Smooth muscle cell of the brain vasculature (primary cell): ENCODE measurements at regions not wholly inside any gene's neighbourhood (a gene's known extent, or its start where the extent isn't known, plus 50 kb on each side); places are given as distances from the start of the nearest gene placed in this dataset.
"Not testable (repeated sequence)": the region's sequence is repeated elsewhere in the genome, so short reads cannot be mapped to it uniquely, and the experiment has no call there.

Experiments used
- DNase-seq: peaks from one replicate; pipeline ENCODE4 v3.0.0-alpha.2; 2012; ENCODE audit warnings: low read depth, low spot score

DNA sequence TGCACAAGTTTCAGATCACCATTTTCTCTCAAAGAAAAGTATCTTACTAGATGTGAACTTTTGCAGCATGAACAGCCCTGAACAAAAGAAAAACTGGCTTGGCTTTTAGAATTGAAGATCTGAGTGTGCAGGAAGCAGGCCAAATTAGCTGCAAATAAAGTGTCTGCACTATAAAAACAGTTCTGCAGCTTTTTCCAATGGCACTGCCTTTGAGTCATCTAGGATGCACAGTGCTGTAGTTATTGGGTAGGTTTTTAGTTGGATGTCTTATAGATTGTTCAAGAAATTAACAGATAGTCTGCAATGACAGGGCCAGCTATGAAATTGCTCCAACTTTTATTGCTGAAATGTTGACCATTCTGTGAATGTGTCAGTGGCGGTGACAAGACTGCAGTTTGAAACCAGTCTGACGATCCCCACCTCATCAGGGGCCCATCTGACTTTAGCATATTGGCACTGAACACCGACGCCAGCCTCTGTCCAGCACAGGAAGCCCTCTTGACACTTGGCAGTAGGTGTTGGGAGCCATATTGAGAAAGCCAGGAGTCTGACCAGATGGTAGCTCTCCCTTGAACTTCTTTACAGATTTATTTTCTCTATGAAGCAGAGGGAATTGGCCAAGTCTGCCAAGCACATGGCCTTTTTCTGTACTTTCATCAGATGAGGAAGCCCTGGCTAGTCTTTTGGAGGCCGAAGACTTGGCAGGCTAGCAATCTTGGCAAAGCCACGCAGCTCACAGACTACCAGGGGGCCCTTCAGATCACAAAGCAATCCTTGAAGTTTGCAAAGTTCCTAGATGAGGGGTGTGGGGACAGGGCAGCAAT, 490.6 kb downstream of the NEBL start:
- DNase-seq, result no peak

DNA sequence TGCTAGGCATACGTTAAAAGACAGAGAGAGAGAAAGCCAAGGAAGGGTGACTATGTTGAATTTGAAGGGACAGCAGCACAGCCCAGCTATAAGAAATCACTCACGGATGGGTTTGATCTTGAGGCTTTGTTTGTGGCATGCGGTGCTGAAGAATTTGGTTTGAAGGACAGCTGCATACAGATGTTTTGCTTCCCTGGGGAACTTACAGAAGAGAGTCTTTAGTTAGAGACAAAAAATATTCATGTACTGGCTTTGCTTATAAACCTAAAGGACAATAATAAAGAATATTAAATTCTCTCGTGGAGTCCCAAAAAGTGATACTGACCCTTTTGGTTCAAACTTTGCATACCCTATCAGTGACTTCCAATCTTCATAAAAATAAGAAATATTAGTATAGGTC, 491.4 kb downstream of the NEBL start:
- DNase-seq, result no peak

DNA sequence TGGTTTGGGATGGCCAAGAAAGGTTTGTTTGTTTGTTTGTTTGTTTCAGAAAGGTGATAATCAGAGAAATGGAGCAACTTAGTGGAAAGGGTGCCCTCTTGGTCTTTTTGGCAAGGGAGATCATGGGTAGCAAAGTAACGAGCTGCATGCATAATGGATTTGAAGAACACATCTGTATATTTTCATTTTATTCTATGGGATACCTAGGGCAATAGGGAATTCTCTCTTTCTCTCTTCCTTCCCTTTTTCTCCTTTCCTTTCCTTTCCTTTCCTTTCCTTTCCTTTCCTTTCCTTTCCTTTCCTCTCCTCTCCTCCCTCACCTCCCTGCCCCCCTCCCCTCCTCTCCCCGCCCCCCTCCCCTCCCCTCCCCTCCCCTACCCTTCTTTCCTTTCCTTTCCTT, 492.1 kb downstream of the NEBL start:
- DNase-seq, result no peak

DNA sequence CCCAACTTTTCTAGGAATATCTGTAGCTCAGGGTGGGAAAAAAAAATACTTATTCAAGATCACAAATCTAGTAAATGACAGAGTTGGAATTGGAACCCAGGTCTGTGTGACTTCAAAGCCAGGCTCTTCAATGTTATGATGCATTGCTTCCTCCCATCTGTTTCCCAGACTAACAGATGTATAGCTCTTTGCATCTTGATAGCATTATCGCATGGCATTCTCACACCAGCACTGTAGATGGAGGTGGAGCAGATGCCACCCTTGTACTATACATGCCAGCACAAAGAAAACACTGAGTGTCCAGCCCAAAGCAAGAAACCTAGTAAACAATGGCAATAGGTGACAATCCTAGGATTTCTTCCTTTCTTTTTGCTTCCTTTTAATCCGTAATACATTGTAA, 497.3 kb downstream of the NEBL start:
- DNase-seq, result no peak

DNA sequence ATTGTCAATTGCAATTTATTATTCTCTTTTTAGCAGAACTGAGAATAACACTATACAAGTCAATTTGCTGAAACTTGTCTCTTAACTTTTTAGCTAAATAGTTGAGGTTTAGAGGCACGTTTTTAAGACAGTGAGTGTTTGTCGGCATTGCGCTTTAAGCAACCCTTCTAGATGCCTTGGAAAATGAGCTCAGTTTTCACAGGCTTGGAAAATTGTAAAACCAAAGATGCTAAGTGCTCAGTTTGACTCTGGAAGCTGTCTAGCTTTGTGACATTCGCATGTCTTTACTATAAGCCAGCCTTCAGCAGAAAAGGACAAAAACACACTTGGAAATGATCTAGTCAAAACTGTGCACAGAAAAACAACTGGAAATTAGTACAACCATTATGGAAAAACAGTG, 500.4 kb downstream of the NEBL start:
- DNase-seq, result no peak

DNA sequence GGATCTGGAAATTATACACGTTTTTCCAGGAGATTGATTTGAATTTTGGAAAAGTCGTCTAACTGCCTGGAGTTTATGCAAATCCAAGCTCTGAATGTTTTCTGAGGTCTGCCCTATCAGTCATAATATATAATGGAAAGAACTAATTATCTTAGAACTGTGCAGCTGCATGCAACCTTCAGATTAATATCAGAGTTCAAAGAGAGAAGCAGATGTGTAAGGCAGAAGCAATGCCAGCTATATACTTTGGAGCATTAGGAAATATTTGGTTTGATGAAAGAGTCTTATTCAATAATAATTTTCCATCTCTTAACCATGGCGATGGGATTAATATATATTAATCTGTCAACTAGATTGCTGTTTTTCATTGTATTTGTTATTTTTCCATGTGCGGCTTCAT, 500.9 kb downstream of the NEBL start:
- DNase-seq, result no peak

DNA sequence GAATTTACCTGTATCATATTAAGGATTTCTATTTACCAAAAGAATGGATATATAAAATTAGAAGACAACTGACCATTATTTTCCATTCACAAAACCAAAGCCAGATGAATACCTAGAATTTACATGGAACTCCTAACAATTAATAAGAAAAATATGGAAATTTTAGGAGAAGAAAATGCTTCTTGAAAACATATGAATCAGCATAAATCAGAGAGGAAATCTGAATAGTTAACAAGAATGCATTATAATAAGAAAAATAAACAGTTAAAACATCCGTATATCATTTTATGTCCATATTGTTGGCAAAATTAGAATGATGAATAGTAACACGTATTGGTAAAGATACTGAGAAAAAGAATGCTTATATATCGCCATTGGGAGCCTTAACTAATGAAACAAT, 505.5 kb downstream of the NEBL start:
- DNase-seq, result no peak

DNA sequence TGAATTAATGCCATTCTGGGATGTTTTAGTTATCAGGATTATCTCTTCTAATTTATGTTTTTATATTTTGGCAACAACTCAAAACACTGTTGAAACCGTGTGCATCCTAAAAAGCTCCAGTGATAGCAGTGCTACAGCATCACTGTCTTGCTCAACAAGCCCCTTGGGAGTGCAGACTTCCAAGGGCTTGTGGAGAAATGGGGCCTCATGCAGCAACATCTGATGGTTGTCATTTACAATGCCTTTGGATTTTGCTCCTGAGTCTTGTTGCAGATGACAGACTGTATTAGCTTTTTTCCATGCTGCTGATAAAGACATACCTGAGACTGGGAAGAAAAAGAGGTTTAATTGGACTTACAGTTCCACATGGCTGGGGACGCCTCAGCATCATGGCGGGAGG, 515.4 kb downstream of the NEBL start:
- no peak for DNase-seq

DNA sequence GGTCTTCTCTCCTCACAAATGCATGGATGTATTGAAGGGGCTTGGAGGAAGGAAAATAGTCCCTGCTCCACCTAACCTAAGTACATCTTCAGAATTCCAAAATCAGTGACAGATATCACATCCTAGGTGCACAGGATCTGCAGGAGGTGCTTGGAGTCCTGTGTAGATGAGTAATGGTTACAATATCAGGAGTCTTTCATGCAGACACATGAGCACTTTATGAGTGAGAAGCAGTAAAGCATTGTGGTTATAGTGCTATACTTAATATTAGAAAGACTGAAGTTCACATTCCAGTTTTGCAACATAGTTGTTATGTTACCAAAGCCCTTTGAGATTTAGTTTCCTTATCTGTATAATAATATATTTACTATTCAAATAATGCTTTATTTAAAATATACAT, 516.7 kb downstream of the NEBL start:
- no peak for DNase-seq

DNA sequence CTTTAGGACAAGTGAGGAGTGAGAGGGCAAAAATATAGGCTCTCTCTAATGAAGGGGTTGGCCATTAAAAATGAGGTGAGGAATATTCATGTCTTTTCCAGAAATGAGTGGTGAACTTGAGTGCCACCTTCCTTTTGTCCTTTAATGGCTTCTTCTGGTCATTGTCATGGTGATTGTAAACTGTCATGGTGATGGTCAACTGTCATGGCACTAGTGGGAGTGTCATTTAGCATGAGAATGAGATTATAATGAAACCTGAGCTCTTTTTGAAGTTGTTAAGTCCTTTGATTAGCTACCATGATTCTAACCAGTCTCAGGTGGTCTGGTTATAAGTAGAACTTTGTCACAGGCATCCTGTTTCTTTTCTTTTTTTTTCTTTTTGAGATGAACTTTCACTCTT, 524.4 kb downstream of the NEBL start:
- no peak for DNase-seq

DNA sequence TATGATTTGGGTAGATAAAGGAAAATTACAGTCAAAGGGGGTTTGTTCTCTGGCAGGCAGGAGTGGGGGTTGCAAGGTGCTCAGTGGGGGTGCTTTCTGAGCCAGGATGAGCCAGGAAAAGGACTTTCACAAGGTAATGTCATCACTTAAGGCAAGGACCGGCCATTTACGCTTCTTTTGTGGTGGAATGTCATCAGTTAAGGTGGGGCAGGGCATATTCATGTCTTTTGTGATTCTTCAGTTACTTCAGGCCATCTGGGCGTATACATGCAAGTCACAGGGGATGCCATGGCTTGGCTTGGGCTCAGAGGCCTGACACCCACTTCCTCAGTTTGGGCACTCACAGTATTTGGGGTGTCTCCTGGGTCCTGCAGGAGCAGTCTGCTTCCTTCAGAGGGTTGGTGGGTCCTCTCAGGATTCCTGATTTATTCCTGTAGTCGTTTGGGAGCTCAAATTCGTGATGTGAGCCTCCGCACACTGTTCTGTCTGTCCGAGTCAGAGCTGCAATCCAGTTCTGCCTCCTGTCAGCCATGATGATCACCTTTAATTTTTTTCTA, 526.1 kb downstream of the NEBL start:
- DNase-seq, result not testable (repeated sequence)

DNA sequence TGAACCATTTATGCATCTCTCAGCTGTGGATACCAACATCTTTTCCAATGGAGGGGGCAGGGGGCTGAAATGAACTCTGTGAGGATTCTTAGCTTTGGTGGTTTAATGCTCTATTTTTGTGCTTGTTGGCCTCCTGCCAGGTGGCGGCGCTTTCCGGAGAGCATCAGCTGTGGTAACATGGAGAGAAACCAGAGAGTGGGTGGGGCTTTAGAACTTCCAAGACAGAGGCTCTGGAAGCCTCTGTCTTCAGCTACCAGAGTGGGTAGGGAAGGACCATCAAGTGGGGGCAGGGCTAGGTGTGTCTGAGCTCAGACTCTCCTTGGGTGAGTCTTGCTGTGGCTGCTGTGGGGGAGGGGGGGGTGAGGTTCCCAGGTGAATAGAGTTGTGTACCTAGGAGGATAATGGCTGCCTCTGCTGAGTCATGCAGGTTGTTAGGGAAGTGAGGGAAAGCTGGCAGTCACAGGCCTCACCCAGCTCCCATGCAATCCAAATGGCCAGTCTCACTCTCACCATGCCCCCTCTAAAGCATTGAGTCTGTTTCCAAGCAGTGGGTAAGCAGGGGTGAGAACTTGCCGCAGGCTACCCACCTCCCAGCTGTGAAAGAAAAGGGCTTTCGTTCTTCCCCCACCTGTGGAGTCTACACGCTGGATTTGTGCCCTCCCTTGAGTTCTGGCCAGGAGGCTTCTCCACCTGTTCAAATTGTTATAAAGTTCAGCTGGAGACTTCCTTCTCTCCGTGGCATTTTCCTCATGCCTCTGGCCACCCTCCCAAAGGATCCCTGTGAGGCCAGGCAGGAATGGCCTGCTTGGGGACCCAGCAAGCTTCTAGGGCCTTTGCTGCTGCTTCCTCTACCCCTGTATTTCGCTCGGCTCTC, 527.0 kb downstream of the NEBL start:
- DNase-seq, result no peak

DNA sequence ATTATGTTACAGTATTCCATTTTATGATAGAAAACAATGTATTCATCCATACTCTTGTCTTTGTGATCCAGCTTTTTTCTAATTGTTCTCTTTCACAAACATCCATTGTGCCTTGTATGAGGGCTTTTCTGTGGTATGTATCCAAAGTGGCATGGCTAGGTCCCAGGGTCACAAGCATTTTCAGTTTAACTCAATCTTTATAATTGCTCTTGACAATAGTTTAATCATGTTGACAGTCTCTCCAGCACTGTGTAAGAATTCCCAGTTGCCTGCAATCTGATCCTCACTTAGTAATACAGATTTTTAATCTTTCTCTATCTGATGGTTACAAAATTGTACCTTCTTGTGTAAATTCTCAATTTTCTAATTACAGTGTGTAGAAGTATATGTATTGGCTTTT, 533.4 kb downstream of the NEBL start:
- no peak for DNase-seq

DNA sequence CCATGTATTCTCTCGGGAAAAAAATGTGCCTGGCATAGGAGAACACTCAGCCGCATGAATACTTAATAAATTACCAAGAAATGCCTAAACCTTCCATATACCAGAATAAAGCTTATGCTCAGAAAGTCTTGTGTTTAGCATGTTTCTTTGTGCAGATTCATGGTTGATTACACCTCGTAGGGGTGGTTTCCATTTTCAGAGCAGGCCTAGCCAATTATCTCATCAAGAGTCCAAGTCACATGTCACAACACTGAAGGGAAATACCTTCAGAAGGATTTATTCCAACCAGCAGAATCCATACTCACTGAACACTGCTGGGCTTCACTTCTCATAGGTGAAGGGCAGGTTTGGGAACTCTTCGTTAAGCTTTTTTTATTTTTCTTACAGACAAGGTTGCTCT, 539.7 kb downstream of the PLXDC2 start:
- DNase-seq, result no peak

DNA sequence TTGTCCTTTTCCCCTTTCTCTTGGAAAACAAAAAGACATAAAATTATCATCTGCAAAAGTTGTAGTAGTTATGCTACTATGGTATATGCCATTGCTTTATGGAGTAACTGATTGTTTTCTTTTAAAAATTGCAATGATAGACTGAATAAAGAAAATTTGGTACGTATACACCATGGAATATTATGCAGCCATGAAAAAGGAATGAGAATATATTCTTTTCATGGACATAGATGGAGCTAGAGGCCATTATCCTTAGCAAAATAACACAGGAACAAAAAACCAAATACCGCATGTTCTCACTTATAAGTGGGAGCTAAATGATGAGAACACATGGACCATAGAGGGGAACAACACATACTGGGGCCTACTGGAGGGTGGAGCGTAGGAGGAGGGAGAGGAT, 538.8 kb downstream of the PLXDC2 start:
- no peak for DNase-seq

DNA sequence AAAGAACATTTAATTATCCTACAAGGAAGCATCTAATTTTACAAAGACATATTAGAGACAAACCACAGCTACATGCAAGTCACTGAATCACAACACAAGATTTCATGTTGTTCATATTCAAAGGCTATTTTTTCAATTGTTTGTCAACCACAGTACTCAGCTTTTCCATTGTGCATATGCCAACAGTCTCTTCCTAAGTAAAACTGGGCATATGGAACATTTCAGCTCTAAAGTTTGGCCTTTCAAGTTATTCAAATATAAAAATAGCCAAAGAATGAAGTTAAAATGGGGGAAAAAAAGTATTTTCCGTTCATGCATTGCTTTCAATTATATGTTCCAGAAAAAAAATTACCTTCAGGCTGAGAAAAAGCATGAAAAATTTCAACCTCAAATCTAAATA, 537.9 kb downstream of the PLXDC2 start:
- DNase-seq, result no peak

DNA sequence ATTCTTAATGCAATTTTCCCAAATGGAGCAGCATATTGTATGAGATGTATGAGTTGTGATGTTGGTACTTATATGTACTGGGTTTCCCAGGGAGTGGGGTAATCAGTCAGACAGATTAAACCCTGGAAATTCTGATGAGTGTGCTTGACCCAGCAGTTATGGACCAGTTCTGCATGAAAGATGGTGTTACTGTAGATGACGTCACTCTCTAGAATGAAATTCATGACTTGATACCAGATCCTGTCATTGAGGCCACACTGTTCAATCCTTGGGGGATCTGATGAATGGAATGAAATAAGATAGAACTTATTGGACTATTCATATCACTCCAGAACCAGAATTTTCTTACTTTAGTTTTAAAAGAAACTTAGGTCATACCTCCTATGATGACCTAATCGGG, 534.3 kb downstream of the PLXDC2 start:
- no peak for DNase-seq

DNA sequence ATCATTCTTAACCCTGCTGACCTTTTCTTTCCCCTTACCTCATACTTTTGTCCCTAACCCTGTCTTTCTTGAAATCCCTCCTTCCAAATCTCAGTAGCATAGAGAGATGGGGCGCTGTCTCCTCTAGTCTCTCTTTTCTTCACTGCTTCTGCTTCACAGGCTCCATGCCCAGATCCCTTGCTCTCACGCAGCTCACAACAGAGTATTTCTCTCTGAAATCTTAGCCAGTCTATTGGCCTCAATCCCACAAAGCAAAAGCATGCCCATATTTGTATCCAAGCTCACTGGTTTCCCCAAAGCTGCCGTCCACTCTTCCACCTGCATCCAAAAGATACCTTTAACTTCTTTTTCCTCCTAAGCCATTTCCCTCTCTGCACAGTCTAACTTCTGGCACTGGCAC, 526.8 kb downstream of the PLXDC2 start:
- DNase-seq, result no peak
